DND-41 (cell line): ENCODE measurements at regions not wholly inside any gene's neighbourhood (a gene's known extent, or its start where the extent isn't known, plus 50 kb on each side); places are given as distances from the start of the nearest gene placed in this dataset.

Experiments used
- ATAC-seq: fragments of 200-7000 bp; cut with Tn5 transposase; 3 replicates; pipeline ENCODE4 v1.9.1; 2021; ENCODE audit warnings: low read depth; ENCODE audit not compliant: insufficient read depth
- DNase-seq: peaks from one replicate; pipeline ENCODE4 v3.0.0-alpha.2; 2020
- H2AFZ ChIP-seq: 2 replicates; pipeline ENCODE4 v1.6.0; 2012; ENCODE audit warnings: low read depth, low read length
- H3K27ac ChIP-seq: 2 replicates; pipeline ENCODE4 v1.5.1; 2012; ENCODE audit warnings: low read length, inconsistent platforms
- H3K27me3 ChIP-seq: fragments of 200-600 bp; sonication (generic); 2 replicates; pipeline ENCODE4 v1.6.0; 2012; ENCODE audit warnings: low read length, mild to moderate bottlenecking, inconsistent platforms; ENCODE audit not compliant: insufficient read depth, poor library complexity
- H3K36me3 ChIP-seq: 2 replicates; pipeline ENCODE4 v1.5.1; 2012; ENCODE audit warnings: low read length, inconsistent platforms; ENCODE audit not compliant: insufficient read depth
- H3K4me1 ChIP-seq: 2 replicates; pipeline ENCODE4 v1.5.1; 2012; ENCODE audit warnings: mild to moderate bottlenecking, low read length; ENCODE audit not compliant: insufficient read depth
- H3K4me2 ChIP-seq: 2 replicates; pipeline ENCODE4 v1.6.0; 2012; ENCODE audit warnings: mild to moderate bottlenecking, moderate library complexity, low read length, inconsistent platforms; ENCODE audit not compliant: insufficient read depth
- H3K4me3 ChIP-seq, 2 experiments: fragments of 200-600 bp in 1 of 2; shearing (Covaris generic) in 1 of 2; 2 replicates each; pipeline ENCODE4 v1.5.1; 2012 to 2016; ENCODE audit warnings: inconsistent platforms in 2 of 2, low read length in 2 of 2, mild to moderate bottlenecking in 2 of 2, low read depth in 1 of 2, moderate library complexity in 1 of 2
- H3K79me2 ChIP-seq: 2 replicates; pipeline ENCODE4 v1.6.0; 2012; ENCODE audit warnings: low read length, inconsistent platforms; ENCODE audit not compliant: insufficient read depth
- H3K9ac ChIP-seq: 2 replicates; pipeline ENCODE4 v1.6.0; 2012; ENCODE audit warnings: low read depth, mild to moderate bottlenecking, inconsistent platforms, low read length, moderate library complexity
- H3K9me3 ChIP-seq: 2 replicates; pipeline ENCODE4 v1.5.1; 2012; ENCODE audit warnings: low read length, moderate library complexity, mild to moderate bottlenecking, inconsistent platforms; ENCODE audit not compliant: insufficient read depth, severe bottlenecking
- H4K20me1 ChIP-seq: 2 replicates; pipeline ENCODE4 v1.6.0; 2012; ENCODE audit warnings: low read length; ENCODE audit not compliant: insufficient read depth
- EZH2 ChIP-seq: IDR thresholded peaks from 3 replicates; pipeline ENCODE4 v1.6.1; 2012; ENCODE audit warnings: borderline replicate concordance, low read depth, mild to moderate bottlenecking, moderate library complexity, low read length, inconsistent platforms; ENCODE audit not compliant: severe bottlenecking
- TF ChIP-seq, protein P1 (sequence below): IDR thresholded peaks from 2 replicates; pipeline ENCODE4 v1.5.1; 2012; ENCODE audit warnings: borderline replicate concordance, low read length, moderate library complexity, mild to moderate bottlenecking; ENCODE audit not compliant: poor library complexity, severe bottlenecking; ENCODE audit errors: extremely low read depth

DNA sequence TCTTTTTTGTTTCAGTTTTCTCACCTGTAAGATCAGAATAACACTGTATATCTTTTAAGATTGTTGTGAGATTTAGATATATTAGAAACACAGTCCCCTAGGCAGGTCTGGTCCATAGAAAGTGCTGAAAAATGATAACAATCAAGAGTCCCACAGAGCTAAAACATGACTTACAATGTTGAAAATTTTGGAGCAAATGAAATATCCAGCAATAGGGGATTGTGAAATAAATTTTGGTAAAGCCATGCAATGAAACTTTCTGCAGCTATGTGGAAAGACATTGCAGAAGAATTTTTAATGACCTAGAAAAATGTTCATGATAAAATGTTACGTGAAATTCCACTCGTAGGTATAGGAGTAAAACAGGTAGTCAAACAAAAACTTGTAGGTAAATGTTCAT lies 127.6 kb upstream of the SERPINE2 start:
- H3K27me3 ChIP-seq: no peaks in the 10 kb centered on the region
- H3K36me3 ChIP-seq: no peaks in the 10 kb centered on the region
- DNase-seq (no peak), ATAC-seq (no peak)
- no peaks in the 10 kb centered on the region for H3K9me3 ChIP-seq
- no peak overlapping the region for H2AFZ ChIP-seq
- no peaks in the 10 kb centered on the region for H3K4me1 ChIP-seq
- TF ChIP-seq EZH2: no peak
- no peak overlapping the region for H3K27ac ChIP-seq
- H4K20me1 ChIP-seq: no peaks in the 10 kb centered on the region
- H3K79me2 ChIP-seq: no peaks in the 10 kb centered on the region
- no peak overlapping the region for H3K4me3 ChIP-seq
- no peak overlapping the region for H3K4me2 ChIP-seq
- H3K9ac ChIP-seq: no peak overlapping the region

DNA sequence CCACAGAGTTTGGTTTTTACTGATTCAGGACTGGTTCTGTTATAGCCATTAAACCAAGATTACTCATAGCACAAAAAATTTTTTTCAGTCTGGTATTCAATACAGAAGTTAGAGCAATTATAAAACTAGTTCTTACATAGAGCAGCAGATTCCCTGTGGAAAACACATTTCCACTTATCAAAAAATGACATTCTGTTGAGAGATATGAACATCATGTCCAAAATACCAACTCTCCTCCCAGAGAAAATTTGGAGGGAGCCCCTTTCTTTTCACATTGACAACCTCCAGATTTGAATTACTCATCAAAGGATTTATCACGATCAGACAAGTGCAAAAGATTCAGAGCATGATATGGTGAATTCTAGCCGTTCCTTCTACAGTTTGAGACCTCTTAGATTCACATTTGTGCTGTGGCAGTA lies 126.8 kb upstream of the SERPINE2 start:
- DNase-seq (no peak), ATAC-seq (no peak)
- H4K20me1 ChIP-seq: no peaks in the 10 kb centered on the region
- H3K9ac ChIP-seq: no peak overlapping the region
- H3K4me2 ChIP-seq: no peak overlapping the region
- no peaks in the 10 kb centered on the region for H3K9me3 ChIP-seq
- TF ChIP-seq, protein P1, sequence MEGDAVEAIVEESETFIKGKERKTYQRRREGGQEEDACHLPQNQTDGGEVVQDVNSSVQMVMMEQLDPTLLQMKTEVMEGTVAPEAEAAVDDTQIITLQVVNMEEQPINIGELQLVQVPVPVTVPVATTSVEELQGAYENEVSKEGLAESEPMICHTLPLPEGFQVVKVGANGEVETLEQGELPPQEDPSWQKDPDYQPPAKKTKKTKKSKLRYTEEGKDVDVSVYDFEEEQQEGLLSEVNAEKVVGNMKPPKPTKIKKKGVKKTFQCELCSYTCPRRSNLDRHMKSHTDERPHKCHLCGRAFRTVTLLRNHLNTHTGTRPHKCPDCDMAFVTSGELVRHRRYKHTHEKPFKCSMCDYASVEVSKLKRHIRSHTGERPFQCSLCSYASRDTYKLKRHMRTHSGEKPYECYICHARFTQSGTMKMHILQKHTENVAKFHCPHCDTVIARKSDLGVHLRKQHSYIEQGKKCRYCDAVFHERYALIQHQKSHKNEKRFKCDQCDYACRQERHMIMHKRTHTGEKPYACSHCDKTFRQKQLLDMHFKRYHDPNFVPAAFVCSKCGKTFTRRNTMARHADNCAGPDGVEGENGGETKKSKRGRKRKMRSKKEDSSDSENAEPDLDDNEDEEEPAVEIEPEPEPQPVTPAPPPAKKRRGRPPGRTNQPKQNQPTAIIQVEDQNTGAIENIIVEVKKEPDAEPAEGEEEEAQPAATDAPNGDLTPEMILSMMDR: no peak
- no peak for TF ChIP-seq EZH2
- H3K36me3 ChIP-seq: no peaks in the 10 kb centered on the region
- no peaks in the 10 kb centered on the region for H3K4me1 ChIP-seq
- H3K27ac ChIP-seq: no peak overlapping the region
- no peak overlapping the region for H3K4me3 ChIP-seq
- H3K27me3 ChIP-seq: no peaks in the 10 kb centered on the region
- H2AFZ ChIP-seq: no peak overlapping the region
- H3K79me2 ChIP-seq: no peaks in the 10 kb centered on the region

DNA sequence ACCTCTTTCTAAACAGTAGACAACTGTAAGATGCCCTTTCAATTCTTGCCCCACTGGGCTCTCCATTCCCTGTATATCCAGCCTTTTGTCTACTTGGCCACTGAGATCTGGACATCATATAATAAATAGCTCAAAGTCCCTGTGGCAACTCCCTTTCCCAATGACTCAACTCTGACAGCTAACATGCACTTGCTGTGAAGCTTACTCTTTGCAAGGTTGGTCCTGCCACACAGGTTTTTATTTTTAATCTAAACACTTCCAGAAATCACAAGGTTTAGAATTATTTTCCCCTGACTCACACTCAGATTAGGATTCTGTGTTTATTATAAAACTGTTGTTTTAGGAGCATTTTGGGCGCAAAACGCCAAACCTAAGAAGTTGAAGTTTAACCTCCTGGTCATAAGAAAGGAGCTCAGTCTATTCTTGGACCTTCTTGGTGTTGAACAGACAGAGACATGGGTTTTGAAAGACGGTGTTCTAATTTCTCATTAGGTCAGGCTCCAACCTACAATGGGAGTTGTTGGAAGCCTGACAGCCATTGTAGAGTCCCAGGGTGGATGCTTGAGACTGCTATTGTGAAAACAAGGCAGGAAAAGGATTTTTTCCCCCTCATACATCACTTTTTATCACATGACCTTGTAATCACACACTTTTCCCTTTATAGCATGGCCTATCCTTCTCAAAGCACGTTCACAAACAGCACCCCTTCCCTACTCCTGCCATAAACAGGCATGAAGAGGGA lies 124.7 kb upstream of the SERPINE2 start:
- Histone ChIP-seq H3K9me3 (no peaks in the 10 kb centered on the region), H3K79me2 (no peaks in the 10 kb centered on the region), H3K36me3 (no peaks in the 10 kb centered on the region), H3K4me2 (no peak overlapping the region), H3K4me1 (no peaks in the 10 kb centered on the region), H3K27me3 (no peaks in the 10 kb centered on the region), H4K20me1 (no peaks in the 10 kb centered on the region), H3K4me3 (no peak overlapping the region), H2AFZ (no peak overlapping the region), H3K27ac (no peak overlapping the region), H3K9ac (no peak overlapping the region)
- TF ChIP-seq EZH2: no peak
- TF ChIP-seq, protein P1: no peak
- no peak for DNase-seq
- ATAC-seq: no peak

DNA sequence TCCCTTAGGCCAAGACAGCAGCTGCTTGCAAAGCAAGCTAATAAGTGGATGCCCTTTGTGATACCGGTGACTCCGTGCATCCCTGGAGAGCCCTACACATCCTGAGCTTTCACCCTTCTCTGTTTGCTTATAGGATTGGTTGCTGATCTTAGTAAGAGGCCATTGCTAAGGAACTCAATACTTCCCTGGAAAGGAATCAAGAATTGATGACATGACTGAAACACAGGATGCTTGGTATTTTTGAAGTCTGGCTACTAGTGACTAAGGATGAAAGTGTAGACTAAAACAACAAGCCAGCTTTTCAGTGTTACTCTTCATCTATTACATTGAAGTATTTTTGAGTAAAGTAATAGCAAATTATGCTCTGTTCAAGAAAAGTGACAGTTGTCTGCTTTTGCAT lies 123.0 kb upstream of the SERPINE2 start:
- Histone ChIP-seq H3K79me2 (no peaks in the 10 kb centered on the region), H2AFZ (no peak overlapping the region), H3K4me3 (no peak overlapping the region), H3K27me3 (no peaks in the 10 kb centered on the region), H3K36me3 (no peaks in the 10 kb centered on the region), H3K9me3 (no peaks in the 10 kb centered on the region), H3K9ac (no peak overlapping the region), H3K4me1 (no peaks in the 10 kb centered on the region), H4K20me1 (no peaks in the 10 kb centered on the region), H3K4me2 (no peak overlapping the region), H3K27ac (no peak overlapping the region)
- ATAC-seq: no peak
- TF ChIP-seq EZH2: no peak
- TF ChIP-seq, protein P1: no peak
- no peak for DNase-seq
